Lung microvascular endothelial cell (primary cell): ENCODE measurements at regions not wholly inside any gene's neighbourhood (a gene's known extent, or its start where the extent isn't known, plus 50 kb on each side); places are given as distances from the start of the nearest gene placed in this dataset.
"Not testable (repeated sequence)": the region's sequence is repeated elsewhere in the genome, so short reads cannot be mapped to it uniquely, and the experiment has no call there.

Source experiments
- DNase-seq, 2 donors: peaks; one replicate each; pipeline versions ENCODE4 v3.0.0 to v3.0.0-alpha.2; 2010; ENCODE audit warnings: low read depth in 2 of 2

GRCh38 chr13:109281017-109281902 lies 505.1 kb downstream of the IRS2 start:
- DNase-seq: peak in 1 of 2 donors; percentile 3

- DNase-seq: no peak
Measured at GRCh38 chr13:109276261-109276660, 510.1 kb downstream of the IRS2 start.

GRCh38 chr13:109275852-109276251 lies 510.5 kb downstream of the IRS2 start:
- DNase-seq: no peak

GRCh38 chr13:109275139-109275745 lies 511.1 kb downstream of the IRS2 start:
- DNase-seq: no peak

- DNase-seq: peak in 1 of 2 donors; percentile 44
Measured at GRCh38 chr13:109274188-109274821, 512.1 kb downstream of the IRS2 start.

- peak in 1 of 2 donors; percentile 40 for DNase-seq
Measured at GRCh38 chr13:109273326-109273751, 513.0 kb downstream of the IRS2 start.

- DNase-seq: peak in 1 of 2 donors; percentile 22
Measured at GRCh38 chr13:109272595-109273325, 513.6 kb downstream of the IRS2 start.

GRCh38 chr13:109271555-109272541 lies 514.5 kb downstream of the IRS2 start:
- DNase-seq: no peak

GRCh38 chr13:109271061-109271460 lies 515.3 kb downstream of the IRS2 start:
- DNase-seq: no peak

- not testable (repeated sequence) for DNase-seq
Measured at GRCh38 chr13:109269381-109269780, 517.0 kb downstream of the IRS2 start.

GRCh38 chr13:109268492-109268891 lies 517.9 kb downstream of the IRS2 start:
- not testable (repeated sequence) for DNase-seq

GRCh38 chr13:109267400-109267799 lies 519.0 kb downstream of the IRS2 start:
- DNase-seq: not testable (repeated sequence)

GRCh38 chr13:109265438-109265742 lies 521.0 kb downstream of the IRS2 start:
- not testable (repeated sequence) for DNase-seq

- DNase-seq: peak in 1 of 2 donors; percentile 34
Measured at GRCh38 chr13:109264603-109265437, 521.6 kb downstream of the IRS2 start.

GRCh38 chr13:109257761-109258157 lies 528.6 kb downstream of the IRS2 start:
- DNase-seq: not testable (repeated sequence)
